Activated T-cell treated with anti-CD3 and anti-CD28 coated beads, Interleukin-2, amount 50 U/mL, for 48 hours (primary cell): ENCODE measurements at regions not wholly inside any gene's neighbourhood (a gene's known extent, or its start where the extent isn't known, plus 50 kb on each side); places are given as distances from the start of the nearest gene placed in this dataset.
"Not testable (repeated sequence)": the region's sequence is repeated elsewhere in the genome, so short reads cannot be mapped to it uniquely, and the experiment has no call there.

Source experiments
- DNase-seq, 2 experiments: peaks; one replicate each; pipeline ENCODE4 v3.0.0-alpha.2; 2020

- DNase-seq, result no peak
Observed at GRCh38 chr21:28220680-28221079, 772.0 kb downstream of the LTN1 start.

DNA sequence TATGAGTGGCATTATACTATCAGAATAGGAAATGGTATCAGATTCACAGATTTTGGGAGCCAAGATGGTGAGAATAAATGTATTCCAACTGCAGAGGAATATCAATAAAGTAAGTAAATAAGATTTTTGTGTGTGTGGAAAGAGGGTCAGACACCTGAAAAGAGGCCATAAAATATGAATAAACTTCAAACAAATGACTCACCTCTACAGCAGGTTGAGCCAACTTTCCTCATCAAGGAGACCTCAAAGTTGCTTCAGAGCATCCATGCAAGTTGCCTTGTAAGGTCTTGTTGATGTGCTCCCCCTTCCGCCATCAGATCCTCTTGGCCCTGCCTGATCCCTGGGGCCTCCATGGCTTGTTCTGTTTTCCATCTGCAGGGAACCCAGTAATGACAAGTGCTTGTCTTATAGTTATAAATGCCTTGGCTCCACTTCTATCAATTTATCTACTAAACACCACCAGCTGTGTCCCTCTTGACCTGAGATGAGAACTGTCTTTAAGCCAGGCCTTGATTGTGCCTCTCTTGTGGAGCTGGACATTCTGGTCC is 775.6 kb downstream of the LTN1 start:
- no peak for DNase-seq

GRCh38 chr21:28215214-28215954 is 777.3 kb downstream of the LTN1 start:
- no peak for DNase-seq

DNA sequence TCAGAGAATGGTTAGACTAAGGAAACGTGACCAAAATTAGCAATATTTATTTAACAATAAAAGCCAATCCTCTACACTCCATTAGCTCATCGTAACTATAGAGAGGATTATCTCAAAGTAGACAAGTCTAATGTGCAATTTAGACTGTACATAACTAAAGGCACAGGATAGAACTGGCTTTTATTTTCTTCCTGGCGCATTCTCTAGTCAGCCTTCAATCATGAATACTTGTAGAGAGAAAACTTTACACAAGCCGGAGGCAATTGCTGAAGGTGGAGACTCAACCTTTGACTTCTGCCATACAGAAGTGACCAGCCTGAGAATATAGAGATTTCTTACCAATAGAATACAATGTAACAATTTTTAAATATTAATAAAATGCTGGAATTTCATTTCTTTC is 777.9 kb downstream of the LTN1 start:
- no peak for DNase-seq

DNA sequence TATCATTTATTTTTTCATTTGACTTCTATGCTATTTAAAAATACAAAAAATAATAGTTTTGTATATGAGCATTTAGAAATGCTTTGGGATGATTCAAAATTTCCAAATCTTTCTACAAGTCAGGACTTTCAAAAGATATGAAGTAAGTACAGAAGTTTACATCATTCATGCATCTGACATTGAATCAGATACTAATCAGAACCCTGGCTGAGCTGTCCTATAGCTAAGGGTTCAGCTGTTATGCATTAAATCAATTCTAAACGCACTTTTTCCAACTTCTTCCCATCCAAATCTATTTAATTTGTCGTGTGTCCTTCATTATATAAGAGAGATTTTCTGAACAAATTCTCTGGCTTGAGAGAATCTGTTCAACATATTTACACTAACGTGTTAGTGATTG is 779.4 kb downstream of the LTN1 start:
- DNase-seq, result no peak

DNA sequence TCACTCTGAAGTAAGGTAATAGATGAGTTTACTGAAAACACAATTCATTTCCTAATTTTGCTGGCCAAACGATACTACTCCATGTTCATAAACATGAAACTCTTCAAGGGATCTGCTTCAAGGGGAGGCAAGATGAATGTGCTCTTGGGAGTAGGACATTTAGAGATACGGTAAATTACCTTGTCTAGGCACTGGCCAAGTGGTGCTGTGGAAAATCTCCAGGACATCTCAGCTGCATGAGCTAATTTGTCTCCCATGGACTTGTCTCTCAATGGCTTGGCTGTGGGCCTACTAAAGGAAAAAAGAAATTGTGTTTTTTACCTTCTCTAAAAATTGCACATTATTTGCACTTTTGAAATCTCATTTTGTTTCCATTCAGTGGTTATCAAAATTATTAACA is 780.6 kb downstream of the LTN1 start:
- no peak for DNase-seq

DNA sequence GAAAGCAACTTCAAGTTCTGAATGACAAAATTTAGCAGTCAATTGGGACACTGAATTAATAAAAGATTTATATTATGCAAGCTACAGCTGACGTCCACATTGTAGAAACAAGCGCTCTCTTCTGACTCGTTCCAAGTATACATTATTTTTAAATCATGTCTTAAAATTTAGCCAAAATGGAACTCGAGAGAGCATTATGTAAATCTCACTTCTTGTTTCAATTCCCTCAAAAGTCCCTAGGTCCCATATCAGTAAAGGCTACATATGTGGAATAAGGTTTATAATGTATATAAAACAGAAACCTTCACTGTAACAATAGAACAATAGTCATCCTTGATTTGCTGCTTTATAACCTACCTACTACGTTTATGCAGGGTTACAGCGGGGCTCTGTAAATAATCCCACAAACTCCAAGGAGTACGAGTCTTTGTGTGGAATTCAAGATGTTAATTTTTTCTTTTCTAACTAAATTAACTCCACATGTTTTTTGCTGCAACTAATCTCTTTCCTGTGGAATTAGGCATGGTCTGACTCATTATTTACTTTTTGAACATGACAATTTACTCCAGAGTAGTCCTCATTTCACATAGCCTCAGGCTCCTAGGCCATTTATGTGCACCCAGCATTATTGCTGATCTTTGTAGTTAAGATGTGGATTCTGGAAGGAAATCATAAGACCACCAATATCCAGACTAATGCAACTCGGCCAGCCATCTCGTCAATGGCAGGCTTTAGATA is 785.1 kb downstream of the LTN1 start:
- DNase-seq, result no peak

- no peak for DNase-seq
Observed at GRCh38 chr21:28200726-28201125, 792.0 kb downstream of the LTN1 start.

DNA sequence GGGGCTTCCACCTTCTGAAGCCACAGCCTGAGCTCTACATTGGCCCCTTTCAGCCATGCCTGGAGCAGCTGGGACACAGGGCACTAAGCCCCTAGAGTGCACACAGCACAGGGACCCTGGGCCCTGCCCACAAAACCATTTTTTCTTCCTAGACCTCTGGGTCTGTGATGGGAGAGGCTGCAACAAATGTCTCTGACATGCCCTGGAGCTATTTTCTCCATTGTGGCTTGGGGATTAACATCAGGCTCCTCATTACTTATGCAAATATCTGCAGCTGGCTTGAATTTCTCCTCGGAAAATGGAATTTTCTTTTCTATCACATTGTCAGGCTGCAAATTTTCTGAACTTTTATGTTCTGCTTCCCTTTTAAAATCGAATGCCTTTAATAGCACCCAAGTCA is 795.7 kb downstream of the LTN1 start:
- no peak for DNase-seq

GRCh38 chr21:28193189-28193588 is 799.5 kb downstream of the LTN1 start:
- no peak for DNase-seq

GRCh38 chr21:28186604-28187003 is 806.1 kb downstream of the LTN1 start:
- DNase-seq, result no peak

GRCh38 chr21:28181730-28182129 is 810.9 kb downstream of the LTN1 start:
- DNase-seq, result no peak

GRCh38 chr21:28179136-28179535 is 813.5 kb downstream of the LTN1 start:
- DNase-seq, result no peak

GRCh38 chr21:28177124-28177523 is 815.6 kb downstream of the LTN1 start:
- DNase-seq, result no peak

- DNase-seq, result no peak
Observed at GRCh38 chr21:28174701-28175100, 818.0 kb downstream of the LTN1 start.

- DNase-seq, result no peak
Observed at GRCh38 chr21:28174006-28174405, 818.7 kb downstream of the LTN1 start.

DNA sequence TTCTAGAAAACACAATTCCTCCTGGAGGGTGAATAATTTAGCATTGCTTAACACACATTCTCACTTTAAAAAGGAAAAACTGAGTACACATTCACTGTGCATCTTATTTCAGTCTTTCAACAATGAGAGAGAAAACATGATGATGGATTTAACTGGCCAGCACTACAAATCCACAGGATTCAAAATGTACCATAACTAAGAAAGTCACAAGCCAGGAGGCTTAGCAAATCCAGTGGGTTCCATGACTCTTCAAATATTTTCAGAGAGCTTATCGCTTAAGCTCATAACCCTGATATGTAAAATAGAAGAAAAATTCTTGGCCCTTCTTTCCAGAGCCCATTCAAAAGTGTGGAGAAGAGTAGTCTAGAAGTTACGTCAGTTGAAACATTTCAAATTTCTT is 820.3 kb downstream of the LTN1 start:
- no peak for DNase-seq

DNA sequence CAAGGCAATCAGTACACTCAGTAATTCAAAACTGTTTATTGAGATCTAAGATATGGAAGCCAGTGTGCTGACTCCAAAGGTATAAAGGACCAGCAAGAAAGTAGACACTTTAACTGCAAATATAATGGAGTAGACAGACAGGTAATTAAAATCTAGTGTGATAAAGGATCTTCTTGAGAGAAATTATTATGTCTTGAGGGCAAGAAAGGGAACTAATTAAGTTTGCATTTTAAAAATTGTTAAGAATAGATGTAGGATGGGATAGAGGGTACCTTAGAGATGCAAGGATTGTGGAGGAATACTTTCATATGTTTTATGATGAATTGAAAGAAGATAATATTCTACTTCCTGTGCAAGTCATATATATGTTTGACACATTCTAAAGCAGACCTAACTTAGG is 825.3 kb downstream of the LTN1 start:
- no peak for DNase-seq

DNA sequence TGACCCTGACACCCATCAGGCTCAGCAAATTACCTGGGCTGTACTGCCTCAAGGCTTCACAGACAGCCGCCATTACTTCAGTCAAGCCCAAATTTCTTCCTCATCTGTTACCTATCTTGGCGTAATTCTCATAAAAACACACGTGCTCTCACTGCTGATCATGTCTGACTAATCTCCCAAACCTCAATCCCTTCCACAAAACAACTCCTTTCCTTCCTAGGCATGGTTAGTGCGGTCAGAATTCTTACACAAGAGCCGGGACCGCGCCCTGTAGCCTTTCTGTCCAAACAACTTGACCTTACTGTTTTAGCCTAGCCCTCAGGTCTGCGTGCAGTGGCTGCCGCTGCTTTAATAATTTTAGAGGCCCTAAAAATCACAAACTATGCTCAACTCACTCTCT is 828.2 kb downstream of the LTN1 start:
- DNase-seq, result not testable (repeated sequence)

DNA sequence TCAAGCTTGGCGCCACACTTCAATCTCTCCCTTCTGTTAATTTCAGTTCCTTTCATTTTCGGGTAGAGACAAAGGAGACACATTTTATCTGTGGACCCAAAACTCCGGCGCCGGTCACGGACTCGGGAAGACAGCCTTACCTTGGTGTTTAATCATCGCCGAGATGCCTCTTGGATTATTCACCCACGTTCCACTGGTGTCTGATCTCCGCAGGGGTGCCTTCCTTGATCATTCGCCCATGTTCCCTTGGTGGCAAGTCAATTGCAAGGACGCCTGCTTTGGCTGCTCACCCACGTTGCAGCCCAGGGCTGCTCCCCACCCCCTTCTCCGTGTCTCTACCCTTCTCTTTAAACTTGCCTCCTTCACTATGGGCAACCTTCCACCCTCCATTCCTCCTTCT is 830.6 kb downstream of the LTN1 start:
- DNase-seq, result not testable (repeated sequence)

GRCh38 chr21:28160378-28160777 is 832.3 kb downstream of the LTN1 start:
- DNase-seq, result no peak

GRCh38 chr21:28159396-28159795 is 833.3 kb downstream of the LTN1 start:
- DNase-seq, result no peak

GRCh38 chr21:28156590-28156989 is 836.1 kb downstream of the LTN1 start:
- no peak for DNase-seq

DNA sequence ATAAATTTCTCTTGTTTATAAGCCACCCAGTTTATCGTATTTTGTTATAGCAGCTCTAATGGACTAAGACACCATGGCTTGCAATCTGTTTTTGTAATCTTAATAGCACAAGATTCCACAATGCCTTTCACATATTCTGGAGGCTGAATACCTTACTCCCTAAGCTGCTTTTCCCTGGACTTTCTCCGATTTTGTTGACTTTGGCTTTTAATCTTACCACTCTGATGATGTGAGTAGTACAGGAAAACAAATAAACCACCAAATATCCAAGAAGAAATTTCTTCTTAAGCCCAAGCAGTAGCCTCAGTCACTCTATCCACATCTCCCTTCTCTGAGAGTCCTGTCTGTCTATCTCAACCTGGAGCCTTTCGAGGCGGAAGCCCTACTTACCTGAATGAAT is 838.6 kb downstream of the LTN1 start:
- DNase-seq, result no peak
